ENCODE measurements at regions not wholly inside any gene's neighbourhood (a gene's known extent, or its start where the extent isn't known, plus 50 kb on each side); places are given as distances from the start of the nearest gene placed in this dataset.

DNA sequence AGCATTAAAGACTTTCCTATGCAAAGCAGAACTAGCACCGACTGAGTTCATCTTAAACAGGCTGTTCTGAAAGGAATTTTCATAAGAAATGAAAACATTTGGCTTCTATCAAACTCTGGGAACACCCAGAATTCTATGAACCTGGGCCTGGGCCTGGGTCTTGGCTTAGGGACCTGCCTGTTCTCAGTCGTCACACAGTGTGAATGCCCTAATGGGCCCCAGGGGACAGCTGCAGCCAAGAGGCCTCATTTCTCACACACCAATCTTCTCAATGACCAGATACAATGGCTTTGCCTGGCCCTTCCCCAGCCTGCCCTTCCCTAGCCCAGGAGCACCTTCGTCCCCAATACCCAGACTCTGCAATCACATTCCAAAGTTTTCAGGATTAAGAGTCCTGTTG is 234.9 kb upstream of the ARHGAP20 start:
- TF ChIP-seq PRRX2 (CRISPR knock-in tag; IDR thresholded peaks at IDR 0.05): no peak
- TF ChIP-seq, protein P1, sequence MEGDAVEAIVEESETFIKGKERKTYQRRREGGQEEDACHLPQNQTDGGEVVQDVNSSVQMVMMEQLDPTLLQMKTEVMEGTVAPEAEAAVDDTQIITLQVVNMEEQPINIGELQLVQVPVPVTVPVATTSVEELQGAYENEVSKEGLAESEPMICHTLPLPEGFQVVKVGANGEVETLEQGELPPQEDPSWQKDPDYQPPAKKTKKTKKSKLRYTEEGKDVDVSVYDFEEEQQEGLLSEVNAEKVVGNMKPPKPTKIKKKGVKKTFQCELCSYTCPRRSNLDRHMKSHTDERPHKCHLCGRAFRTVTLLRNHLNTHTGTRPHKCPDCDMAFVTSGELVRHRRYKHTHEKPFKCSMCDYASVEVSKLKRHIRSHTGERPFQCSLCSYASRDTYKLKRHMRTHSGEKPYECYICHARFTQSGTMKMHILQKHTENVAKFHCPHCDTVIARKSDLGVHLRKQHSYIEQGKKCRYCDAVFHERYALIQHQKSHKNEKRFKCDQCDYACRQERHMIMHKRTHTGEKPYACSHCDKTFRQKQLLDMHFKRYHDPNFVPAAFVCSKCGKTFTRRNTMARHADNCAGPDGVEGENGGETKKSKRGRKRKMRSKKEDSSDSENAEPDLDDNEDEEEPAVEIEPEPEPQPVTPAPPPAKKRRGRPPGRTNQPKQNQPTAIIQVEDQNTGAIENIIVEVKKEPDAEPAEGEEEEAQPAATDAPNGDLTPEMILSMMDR (IDR thresholded peaks at IDR 0.05): no peak
- no peak for TF ChIP-seq ZNF138 (CRISPR knock-in tag; conservative IDR thresholded peaks at IDR 0.05)
- TF ChIP-seq FOXJ3 (CRISPR knock-in tag; IDR thresholded peaks at IDR 0.05; ENCODE audit: borderline replicate concordance): no peak
- TF ChIP-seq NR3C1 (CRISPR knock-in tag; conservative IDR thresholded peaks at IDR 0.05; ENCODE audit: low read depth): no peak
- TF ChIP-seq, protein P2, sequence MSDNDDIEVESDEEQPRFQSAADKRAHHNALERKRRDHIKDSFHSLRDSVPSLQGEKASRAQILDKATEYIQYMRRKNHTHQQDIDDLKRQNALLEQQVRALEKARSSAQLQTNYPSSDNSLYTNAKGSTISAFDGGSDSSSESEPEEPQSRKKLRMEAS (CRISPR knock-in tag; IDR thresholded peaks at IDR 0.05): no peak
- no peak for TF ChIP-seq CREB1 (CRISPR knock-in tag; IDR thresholded peaks at IDR 0.05)
- TF ChIP-seq, protein P3, sequence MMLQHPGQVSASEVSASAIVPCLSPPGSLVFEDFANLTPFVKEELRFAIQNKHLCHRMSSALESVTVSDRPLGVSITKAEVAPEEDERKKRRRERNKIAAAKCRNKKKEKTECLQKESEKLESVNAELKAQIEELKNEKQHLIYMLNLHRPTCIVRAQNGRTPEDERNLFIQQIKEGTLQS (CRISPR knock-in tag; conservative IDR thresholded peaks at IDR 0.05): no peak
- TF ChIP-seq, protein P4, sequence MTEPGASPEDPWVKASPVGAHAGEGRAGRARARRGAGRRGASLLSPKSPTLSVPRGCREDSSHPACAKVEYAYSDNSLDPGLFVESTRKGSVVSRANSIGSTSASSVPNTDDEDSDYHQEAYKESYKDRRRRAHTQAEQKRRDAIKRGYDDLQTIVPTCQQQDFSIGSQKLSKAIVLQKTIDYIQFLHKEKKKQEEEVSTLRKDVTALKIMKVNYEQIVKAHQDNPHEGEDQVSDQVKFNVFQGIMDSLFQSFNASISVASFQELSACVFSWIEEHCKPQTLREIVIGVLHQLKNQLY (CRISPR knock-in tag; IDR thresholded peaks at IDR 0.05): no peak
- no peak for TF ChIP-seq TEAD4 (CRISPR knock-in tag; IDR thresholded peaks at IDR 0.05)
- TF ChIP-seq, protein P5, sequence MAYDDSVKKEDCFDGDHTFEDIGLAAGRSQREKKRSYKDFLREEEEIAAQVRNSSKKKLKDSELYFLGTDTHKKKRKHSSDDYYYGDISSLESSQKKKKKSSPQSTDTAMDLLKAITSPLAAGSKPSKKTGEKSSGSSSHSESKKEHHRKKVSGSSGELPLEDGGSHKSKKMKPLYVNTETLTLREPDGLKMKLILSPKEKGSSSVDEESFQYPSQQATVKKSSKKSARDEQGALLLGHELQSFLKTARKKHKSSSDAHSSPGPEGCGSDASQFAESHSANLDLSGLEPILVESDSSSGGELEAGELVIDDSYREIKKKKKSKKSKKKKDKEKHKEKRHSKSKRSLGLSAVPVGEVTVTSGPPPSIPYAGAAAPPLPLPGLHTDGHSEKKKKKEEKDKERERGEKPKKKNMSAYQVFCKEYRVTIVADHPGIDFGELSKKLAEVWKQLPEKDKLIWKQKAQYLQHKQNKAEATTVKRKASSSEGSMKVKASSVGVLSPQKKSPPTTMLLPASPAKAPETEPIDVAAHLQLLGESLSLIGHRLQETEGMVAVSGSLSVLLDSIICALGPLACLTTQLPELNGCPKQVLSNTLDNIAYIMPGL (CRISPR knock-in tag; IDR thresholded peaks at IDR 0.05): no peak
- TF ChIP-seq NR2C2 (CRISPR knock-in tag; IDR thresholded peaks at IDR 0.05): no peak
- TF ChIP-seq FOXK1 (CRISPR knock-in tag; IDR thresholded peaks at IDR 0.05): no peak
- TF ChIP-seq, protein P6, sequence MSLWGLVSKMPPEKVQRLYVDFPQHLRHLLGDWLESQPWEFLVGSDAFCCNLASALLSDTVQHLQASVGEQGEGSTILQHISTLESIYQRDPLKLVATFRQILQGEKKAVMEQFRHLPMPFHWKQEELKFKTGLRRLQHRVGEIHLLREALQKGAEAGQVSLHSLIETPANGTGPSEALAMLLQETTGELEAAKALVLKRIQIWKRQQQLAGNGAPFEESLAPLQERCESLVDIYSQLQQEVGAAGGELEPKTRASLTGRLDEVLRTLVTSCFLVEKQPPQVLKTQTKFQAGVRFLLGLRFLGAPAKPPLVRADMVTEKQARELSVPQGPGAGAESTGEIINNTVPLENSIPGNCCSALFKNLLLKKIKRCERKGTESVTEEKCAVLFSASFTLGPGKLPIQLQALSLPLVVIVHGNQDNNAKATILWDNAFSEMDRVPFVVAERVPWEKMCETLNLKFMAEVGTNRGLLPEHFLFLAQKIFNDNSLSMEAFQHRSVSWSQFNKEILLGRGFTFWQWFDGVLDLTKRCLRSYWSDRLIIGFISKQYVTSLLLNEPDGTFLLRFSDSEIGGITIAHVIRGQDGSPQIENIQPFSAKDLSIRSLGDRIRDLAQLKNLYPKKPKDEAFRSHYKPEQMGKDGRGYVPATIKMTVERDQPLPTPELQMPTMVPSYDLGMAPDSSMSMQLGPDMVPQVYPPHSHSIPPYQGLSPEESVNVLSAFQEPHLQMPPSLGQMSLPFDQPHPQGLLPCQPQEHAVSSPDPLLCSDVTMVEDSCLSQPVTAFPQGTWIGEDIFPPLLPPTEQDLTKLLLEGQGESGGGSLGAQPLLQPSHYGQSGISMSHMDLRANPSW (CRISPR knock-in tag; conservative IDR thresholded peaks at IDR 0.05; ENCODE audit: low read depth): no peak
